ENCODE measurements at regions not wholly inside any gene's neighbourhood (a gene's known extent, or its start where the extent isn't known, plus 50 kb on each side); places are given as distances from the start of the nearest gene placed in this dataset.

- Histone ChIP-seq H3K9me3 (ENCODE audit: insufficient read depth, low read depth, low read length) (no peaks in the 10 kb centered on the region), H4K20me1 (ENCODE audit: insufficient read depth, low read length, poor library complexity, severe bottlenecking) (no peaks in the 10 kb centered on the region), H3K27me3 (ENCODE audit: insufficient read depth, low read length, poor library complexity, severe bottlenecking) (no peaks in the 10 kb centered on the region), H3K4me3 (ENCODE audit: low read length, poor library complexity, severe bottlenecking) (no peak overlapping the region), H3K4me2 (ENCODE audit: low read depth, low read length, poor library complexity, severe bottlenecking) (no peak overlapping the region), H3K4me1 (ENCODE audit: insufficient read depth, low read length, poor library complexity, severe bottlenecking) (no peaks in the 10 kb centered on the region), H2AFZ (ENCODE audit: low read length) (no peak overlapping the region), H3F3A (ENCODE audit: low read depth) (no peaks in the 10 kb centered on the region), H3K9ac (ENCODE audit: low read depth, low read length, poor library complexity, severe bottlenecking) (no peak overlapping the region), H3K9me2 (replicated peaks; ENCODE audit: low read depth, low read length) (no peaks in the 10 kb centered on the region), H3K36me3 (ENCODE audit: insufficient read depth, low read length) (no peaks in the 10 kb centered on the region), H3K79me2 (ENCODE audit: insufficient read depth, low read length) (no peaks in the 10 kb centered on the region)
- no peak for TF ChIP-seq CTCF (conservative IDR thresholded peaks at IDR 0.05; ENCODE audit: low read length)
- no peak for TF ChIP-seq EZH2phosphoT487 (IDR thresholded peaks at IDR 0.05; ENCODE audit: borderline replicate concordance)
Observed at GRCh38 chr4:138891631-138892031, 124.0 kb upstream of the NOCT start.

- Histone ChIP-seq H3K9ac (ENCODE audit: low read depth, low read length, poor library complexity, severe bottlenecking) (no peak overlapping the region), H2AFZ (ENCODE audit: low read length) (no peak overlapping the region), H3K4me3 (ENCODE audit: low read length, poor library complexity, severe bottlenecking) (no peak overlapping the region), H3K79me2 (ENCODE audit: insufficient read depth, low read length) (no peaks in the 10 kb centered on the region), H3K4me2 (ENCODE audit: low read depth, low read length, poor library complexity, severe bottlenecking) (no peak overlapping the region), H3K9me3 (ENCODE audit: insufficient read depth, low read depth, low read length) (no peaks in the 10 kb centered on the region), H3K27me3 (ENCODE audit: insufficient read depth, low read length, poor library complexity, severe bottlenecking) (no peaks in the 10 kb centered on the region), H3F3A (ENCODE audit: low read depth) (no peaks in the 10 kb centered on the region), H4K20me1 (ENCODE audit: insufficient read depth, low read length, poor library complexity, severe bottlenecking) (no peaks in the 10 kb centered on the region), H3K4me1 (ENCODE audit: insufficient read depth, low read length, poor library complexity, severe bottlenecking) (no peaks in the 10 kb centered on the region), H3K9me2 (replicated peaks; ENCODE audit: low read depth, low read length) (no peaks in the 10 kb centered on the region), H3K36me3 (ENCODE audit: insufficient read depth, low read length) (no peaks in the 10 kb centered on the region)
- TF ChIP-seq CTCF (conservative IDR thresholded peaks at IDR 0.05; ENCODE audit: low read length) (no peak), EZH2phosphoT487 (IDR thresholded peaks at IDR 0.05; ENCODE audit: borderline replicate concordance) (no peak)
Observed at GRCh38 chr4:138890891-138891570, 124.5 kb upstream of the NOCT start.

- no peak for TF ChIP-seq CTCF (conservative IDR thresholded peaks at IDR 0.05; ENCODE audit: low read length)
- TF ChIP-seq EZH2phosphoT487 (IDR thresholded peaks at IDR 0.05; ENCODE audit: borderline replicate concordance): no peak
- Histone ChIP-seq H4K20me1 (ENCODE audit: insufficient read depth, low read length, poor library complexity, severe bottlenecking) (no peaks in the 10 kb centered on the region), H3K4me2 (ENCODE audit: low read depth, low read length, poor library complexity, severe bottlenecking) (no peak overlapping the region), H3K27me3 (ENCODE audit: insufficient read depth, low read length, poor library complexity, severe bottlenecking) (no peaks in the 10 kb centered on the region), H3F3A (ENCODE audit: low read depth) (no peaks in the 10 kb centered on the region), H3K9ac (ENCODE audit: low read depth, low read length, poor library complexity, severe bottlenecking) (no peak overlapping the region), H3K9me2 (replicated peaks; ENCODE audit: low read depth, low read length) (no peaks in the 10 kb centered on the region), H3K36me3 (ENCODE audit: insufficient read depth, low read length) (no peaks in the 10 kb centered on the region), H3K4me3 (ENCODE audit: low read length, poor library complexity, severe bottlenecking) (no peak overlapping the region), H3K79me2 (ENCODE audit: insufficient read depth, low read length) (no peaks in the 10 kb centered on the region), H3K9me3 (ENCODE audit: insufficient read depth, low read depth, low read length) (no peaks in the 10 kb centered on the region), H3K4me1 (ENCODE audit: insufficient read depth, low read length, poor library complexity, severe bottlenecking) (no peaks in the 10 kb centered on the region), H2AFZ (ENCODE audit: low read length) (no peak overlapping the region)
Observed at GRCh38 chr4:138889216-138889615, 126.4 kb upstream of the NOCT start.
